HG02678 (cell line): ENCODE measurements at regions not wholly inside any gene's neighbourhood (a gene's known extent, or its start where the extent isn't known, plus 50 kb on each side); places are given as distances from the start of the nearest gene placed in this dataset.

Source experiments
- ATAC-seq: cut with Tn5 transposase; IDR thresholded peaks from one replicate; pipeline ENCODE4 v1.9.1; 2021; ENCODE audit warnings: mild to moderate bottlenecking, moderate library complexity; ENCODE audit not compliant: unreplicated experiment

DNA sequence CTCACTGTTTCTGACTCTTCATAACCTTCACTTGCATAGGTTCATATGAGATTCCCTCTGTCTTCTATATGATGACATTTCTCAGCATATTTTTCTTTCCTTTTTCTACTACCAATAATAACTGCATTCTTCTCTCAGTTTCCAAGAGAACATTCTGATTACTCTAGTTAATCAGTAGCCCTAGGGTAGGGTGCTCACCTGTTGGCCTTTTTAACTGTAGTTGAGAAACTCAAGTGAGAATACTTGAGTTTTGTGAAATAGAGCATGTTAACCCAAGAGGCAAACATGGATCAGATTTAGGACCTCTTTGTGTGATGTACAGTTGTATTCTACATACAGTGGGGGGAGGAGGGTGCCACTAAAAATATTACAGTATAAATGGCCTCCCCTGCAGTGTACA, 308.0 kb downstream of the CMPK2 start:
- no peak for ATAC-seq

DNA sequence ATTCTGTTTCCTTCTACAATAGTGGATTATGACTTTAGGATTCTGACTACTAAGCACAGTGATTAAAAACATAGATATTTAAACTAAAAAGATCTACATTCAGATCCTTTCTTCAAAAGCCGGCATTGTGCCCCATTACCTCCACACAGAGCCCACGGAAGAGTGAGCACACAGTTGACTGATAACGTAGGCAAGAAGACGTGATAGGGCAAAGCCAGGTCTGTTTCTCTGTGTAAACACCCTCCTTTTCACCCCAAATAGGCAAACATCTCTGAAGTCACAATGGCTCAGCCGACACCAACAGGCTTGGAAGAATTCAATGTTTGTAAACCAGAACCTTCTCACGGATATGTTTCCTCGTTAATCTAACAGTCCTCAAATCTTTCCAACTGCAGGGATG, 302.9 kb downstream of the CMPK2 start:
- ATAC-seq: no peak

- ATAC-seq: no peak
These were observed 301.4 kb downstream of the CMPK2 start for GRCh38 chr2:6564326-6564725.

DNA sequence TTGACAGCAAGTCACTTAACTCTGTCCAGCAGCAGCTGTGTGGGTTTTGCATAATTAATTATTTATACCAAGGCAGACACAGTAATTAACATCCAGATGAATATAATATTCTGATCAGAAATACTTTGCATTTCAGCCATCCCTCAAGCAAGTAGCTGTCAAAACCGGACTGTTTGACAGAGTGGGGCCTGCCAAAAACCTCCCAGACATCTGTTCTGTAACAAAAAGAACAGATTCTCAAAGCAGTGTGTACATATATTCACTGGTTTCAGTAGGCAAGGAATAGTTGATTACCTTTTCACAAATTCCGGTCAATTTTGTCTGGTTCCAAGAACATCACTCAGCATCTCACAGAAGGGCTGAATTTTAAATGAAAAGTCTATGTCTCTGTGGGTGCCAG, 291.6 kb downstream of the CMPK2 start:
- no peak for ATAC-seq

- no peak for ATAC-seq
These were observed 289.4 kb downstream of the CMPK2 start for GRCh38 chr2:6576302-6576701.

DNA sequence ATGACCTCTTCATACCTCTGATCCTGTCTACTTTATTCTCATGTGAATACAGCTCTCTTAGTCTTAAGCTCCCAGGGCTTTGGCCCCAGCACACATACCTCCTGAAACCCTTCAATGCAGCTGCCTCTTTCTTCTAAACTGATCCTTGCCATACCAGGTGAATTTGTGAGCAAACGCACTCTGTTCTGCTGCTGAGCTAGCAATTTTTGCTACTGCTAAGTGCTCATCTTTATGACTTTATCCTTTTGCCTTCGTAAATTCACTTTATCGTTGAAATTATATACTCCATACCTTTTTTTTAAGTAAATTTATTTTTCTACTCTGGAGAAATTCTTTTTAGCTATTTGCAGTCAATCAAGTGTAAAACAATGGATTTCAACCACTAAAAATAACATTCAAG, 287.7 kb downstream of the CMPK2 start:
- ATAC-seq: no peak

GRCh38 chr2:6578416-6578815, 287.3 kb downstream of the CMPK2 start:
- no peak for ATAC-seq

- no peak for ATAC-seq
These were observed 286.4 kb downstream of the CMPK2 start for GRCh38 chr2:6579281-6579680.

GRCh38 chr2:6580982-6581381, 284.7 kb downstream of the CMPK2 start:
- ATAC-seq: no peak

DNA sequence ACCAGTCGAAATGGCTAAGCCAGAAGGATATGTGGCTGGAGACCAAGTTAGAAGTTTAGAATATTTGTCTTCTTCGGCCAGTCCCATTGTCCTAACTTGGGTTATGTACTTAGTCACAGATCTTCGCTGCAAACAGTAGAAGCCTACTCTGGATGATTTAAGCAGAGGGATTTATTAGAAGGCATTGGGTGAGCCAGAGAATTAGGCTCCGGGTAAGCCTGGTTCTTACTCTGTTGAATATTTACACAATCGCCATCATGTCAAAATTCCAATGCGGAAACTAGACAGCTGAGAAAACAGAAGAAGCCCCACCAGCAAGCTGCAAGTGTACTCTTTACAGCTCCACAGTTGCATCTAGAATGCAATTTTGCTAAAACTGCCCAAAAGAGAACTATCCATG, 276.6 kb downstream of the CMPK2 start:
- no peak for ATAC-seq

DNA sequence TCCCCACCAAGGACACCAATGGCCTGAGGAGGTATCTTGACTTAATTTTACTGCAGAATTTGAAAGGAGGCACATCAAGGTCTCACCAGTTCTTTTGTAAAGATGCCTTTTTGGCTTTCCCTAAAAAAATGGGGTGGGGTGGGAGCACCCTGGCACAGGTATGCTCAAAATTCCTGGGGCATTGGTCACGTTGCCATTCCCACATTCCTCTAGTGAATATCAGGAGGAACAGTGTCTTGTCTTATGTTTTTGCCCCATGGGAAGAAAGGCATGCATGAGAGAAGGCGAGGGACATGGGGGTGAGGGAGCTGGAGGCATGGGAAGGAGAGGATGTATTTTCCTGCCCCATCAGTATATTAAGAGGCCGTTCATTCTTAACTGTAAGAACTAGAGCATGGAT, 275.3 kb downstream of the CMPK2 start:
- ATAC-seq: no peak

DNA sequence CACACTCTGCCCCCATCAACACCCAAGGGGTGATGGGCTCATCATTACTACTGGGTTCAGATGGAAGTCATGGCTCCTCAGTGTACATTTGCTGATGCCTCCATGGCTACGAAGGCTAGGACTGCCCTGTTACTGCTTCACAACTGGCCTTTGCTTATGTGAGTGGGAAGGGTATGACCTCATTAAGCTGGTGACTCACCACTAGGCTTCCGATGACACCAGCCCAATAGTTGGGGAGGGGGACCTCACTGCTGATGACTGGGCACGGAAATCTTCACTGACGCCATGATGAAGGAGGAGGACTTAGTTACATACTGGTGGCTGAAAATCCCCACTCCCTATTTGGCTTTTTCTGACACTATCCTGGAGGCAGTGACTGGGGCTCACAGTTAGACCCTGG, 263.2 kb downstream of the CMPK2 start:
- no peak for ATAC-seq

DNA sequence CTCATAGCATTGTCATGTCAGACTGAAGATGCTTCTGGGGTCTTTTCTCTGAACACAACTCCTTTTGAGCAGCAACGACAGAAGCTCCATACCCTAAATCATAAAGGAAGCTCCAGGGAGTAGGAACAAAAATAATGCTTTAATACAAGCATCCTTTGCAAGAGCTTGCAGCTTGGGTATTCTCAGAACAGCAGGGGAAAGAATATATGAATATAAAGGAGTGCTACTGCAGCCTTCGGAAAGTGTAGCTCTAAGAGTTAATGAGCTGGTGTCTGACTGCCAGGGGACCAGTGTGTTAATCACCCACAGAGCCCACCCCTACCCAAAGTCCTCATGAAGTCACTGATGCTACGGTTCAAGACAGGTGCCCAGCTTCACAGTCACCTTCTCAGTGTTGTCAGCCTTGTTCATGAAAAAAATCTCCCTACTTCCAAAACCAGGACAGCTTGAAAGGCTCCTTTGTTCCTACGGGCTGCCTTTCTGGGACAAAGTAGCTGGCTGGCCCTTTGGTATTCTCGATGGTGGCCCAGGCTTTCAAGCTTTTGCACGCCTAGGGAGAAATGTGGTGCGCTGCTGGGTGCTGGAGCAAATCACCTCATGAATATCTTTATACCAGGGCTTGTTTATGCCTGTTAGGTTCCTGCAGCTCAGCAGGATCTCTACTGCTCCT, 259.7 kb downstream of the CMPK2 start:
- ATAC-seq: no peak

- ATAC-seq: no peak
These were observed 247.9 kb downstream of the CMPK2 start for GRCh38 chr2:6617794-6618193.

DNA sequence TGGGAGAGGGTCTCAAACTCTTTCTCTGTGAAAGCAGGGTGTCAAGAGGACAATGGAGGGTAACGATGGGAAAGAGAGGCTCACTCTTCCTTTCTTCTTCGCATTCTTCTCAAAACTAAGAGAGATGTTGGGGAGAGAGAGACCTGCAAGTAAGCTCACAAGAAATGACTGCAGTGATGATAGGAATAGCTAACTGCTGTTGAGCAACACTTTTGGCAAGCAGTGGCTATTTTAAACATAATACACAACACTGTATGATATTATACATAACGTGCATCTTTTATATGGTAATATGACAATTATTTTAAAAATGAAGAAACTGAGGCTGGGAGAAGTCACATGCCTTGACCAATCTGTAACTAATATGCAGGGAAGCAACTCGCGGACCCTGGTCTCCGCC, 247.5 kb downstream of the CMPK2 start:
- ATAC-seq: no peak

GRCh38 chr2:6623746-6624145, 242.0 kb downstream of the CMPK2 start:
- no peak for ATAC-seq

- ATAC-seq: no peak
These were observed 239.2 kb downstream of the CMPK2 start for GRCh38 chr2:6626401-6627012.

- ATAC-seq: no peak
These were observed 238.4 kb downstream of the CMPK2 start for GRCh38 chr2:6627316-6627715.

DNA sequence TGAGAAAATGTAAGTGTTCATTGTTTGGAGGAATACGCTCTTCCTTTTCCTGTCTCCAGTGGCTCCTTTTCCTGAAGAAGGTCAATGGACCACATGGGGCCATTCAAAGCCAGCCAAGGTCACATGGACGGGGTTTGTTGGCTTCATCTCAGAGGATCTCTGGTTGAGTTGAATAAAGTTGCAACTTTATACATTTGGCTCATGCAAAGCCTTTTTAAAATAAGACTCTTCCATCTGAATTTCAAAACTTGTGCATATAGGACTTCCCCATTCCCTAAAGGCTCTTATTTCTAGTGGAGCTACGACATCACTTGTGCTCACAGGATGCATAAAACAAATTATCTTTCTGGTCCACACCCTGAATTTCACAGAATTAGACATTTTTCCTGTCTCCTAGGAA, 235.5 kb downstream of the CMPK2 start:
- ATAC-seq: no peak

DNA sequence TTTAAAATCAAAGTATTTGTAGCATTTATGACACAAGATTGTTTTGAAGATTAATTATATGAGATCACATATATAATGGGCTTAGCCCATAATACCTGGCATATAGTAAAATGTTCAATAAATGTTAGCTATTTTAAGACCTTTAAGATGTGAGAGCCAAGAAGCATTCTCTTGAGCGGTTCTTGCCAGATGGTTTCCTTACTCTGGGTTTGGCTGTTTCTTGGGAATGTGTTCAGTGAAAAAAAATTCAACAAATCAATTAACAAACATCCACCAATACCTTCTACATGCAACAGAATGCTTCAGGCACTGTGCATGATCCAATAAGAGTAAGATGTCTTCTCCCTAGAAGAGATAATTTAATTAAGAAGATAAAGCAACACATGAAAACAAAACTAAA, 230.4 kb downstream of the CMPK2 start:
- no peak for ATAC-seq

- no peak for ATAC-seq
These were observed 228.4 kb downstream of the CMPK2 start for GRCh38 chr2:6637330-6637729.

DNA sequence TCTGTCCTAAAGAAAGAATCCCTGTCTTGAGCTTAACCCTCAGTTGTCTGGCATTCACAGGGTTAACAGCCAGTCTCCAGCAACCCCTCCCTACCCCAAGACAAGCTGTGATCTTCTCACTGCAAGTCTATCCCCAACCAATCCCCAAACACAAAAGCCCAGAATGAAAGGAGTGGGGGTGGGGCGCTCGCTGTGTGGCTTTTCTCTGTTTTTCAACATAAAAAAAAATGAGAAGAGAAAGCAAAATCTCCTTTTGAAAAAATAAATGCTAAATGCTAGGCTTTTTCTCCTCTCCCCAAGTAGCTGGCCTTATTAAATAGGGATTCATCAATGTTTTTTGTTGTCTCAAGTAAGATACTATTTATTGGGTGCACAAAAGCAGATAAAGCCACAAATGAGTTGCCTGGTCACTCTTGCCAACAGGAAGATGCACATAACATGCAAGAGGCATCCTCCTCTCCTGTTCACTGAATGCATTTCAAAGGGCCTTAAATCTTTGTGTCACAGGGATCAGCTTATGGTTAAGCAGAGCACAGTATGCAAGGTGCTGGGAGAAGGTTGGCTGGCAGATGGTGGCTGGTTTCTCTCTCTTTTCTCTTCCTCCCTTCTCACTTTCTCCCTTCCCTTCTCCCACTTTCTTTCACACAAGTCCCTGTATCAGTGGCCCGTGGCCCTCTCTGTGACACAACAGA, 225.6 kb downstream of the CMPK2 start:
- no peak for ATAC-seq
